ENCODE measurements at regions not wholly inside any gene's neighbourhood (a gene's known extent, or its start where the extent isn't known, plus 50 kb on each side); places are given as distances from the start of the nearest gene placed in this dataset.

DNA sequence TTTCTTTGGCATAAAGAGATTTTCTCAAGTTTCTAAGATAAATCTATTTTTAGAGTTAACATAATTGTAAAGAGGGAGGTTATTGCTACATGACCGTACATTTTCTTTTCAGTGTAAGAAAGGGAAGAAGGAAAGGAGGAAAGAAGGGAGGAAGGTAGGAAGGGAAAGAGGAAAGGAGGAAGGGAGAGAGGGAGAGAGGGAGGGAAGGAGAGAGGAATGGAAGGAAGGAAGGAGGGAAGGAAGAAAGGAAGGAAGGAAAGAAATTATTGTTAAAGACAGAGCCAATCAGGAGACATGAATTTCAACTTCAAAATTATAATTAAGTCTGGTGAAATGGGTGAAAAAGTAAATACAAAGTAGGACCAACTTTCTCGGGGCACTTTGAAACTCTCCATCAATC, 197.6 kb downstream of the SNCA start:
- Histone ChIP-seq H3K36me3 (ENCODE audit: control insufficient read depth in 2 of 2, insufficient read depth in 2 of 2, low read length in 1 of 2) (no peaks in the 10 kb centered on the region), H3K27me3 (replicated peaks in 1 of 2; ENCODE audit: control insufficient read depth in 2 of 2, insufficient read depth in 2 of 2, low read length in 1 of 2) (no peaks in the 10 kb centered on the region), H3K27ac (ENCODE audit: control insufficient read depth, insufficient read depth) (no peak overlapping the region), H3K9me3 (replicated peaks; ENCODE audit: control insufficient read depth, insufficient read depth, low read length) (no peaks in the 10 kb centered on the region), H2AFZ (ENCODE audit: control insufficient read depth, low read depth, low read length) (no peak overlapping the region), H4K20me1 (ENCODE audit: control insufficient read depth, insufficient read depth) (no peaks in the 10 kb centered on the region), H3K4me3 (no peak overlapping the region), H3K4me2 (ENCODE audit: control insufficient read depth, insufficient read depth) (no peak overlapping the region), H3K79me2 (ENCODE audit: control insufficient read depth, insufficient read depth, low read length) (no peaks in the 10 kb centered on the region), H3K4me1 (ENCODE audit: control insufficient read depth, insufficient read depth, low read length) (no peaks in the 10 kb centered on the region), H3K9ac (ENCODE audit: control insufficient read depth, insufficient read depth, low read length) (no peak overlapping the region)
- BruUV-seq (replicated peaks), result no TSS peak
- ATAC-seq (no peak), FAIRE-seq (no peak), DNase-seq (ENCODE audit: low read depth, low spot score) (no peak)
- CTCF ChIA-PET, result interaction anchor here (0.7 kb wide), 1 partner anchor 99 kb away, joined by 4 read pairs; no protein-coding TSS in a partner anchor
- SMC1A ChIA-PET (ENCODE audit: uncharacterized antibody, unreplicated experiment), result interaction anchor here (0.7 kb wide), 1 partner anchor 9 kb away, joined by 4 read pairs; no protein-coding TSS in a partner anchor
- 60% methylated on average over 2 of the region's 2 CpGs for whole genome bisulfite sequencing (ENCODE audit: insufficient coverage, insufficient replicate concordance, low lambda C conversion rate, missing lambda C conversion rate)
- in situ Hi-C loops (cut with MboI) (no loop called here), intact Hi-C loops (cut with micrococcal nuclease; ENCODE audit: unreplicated experiment) (no loop called here)
- RAD21 ChIA-PET (ENCODE audit: unreplicated experiment), result no interaction called here
- no peak for TF ChIP-seq WRNIP1 (IDR thresholded peaks at IDR 0.05; ENCODE audit: borderline replicate concordance, low read depth, low read length)
- TF ChIP-seq POU2F2 (IDR thresholded peaks at IDR 0.05; ENCODE audit: borderline replicate concordance, low read depth, low read length), result no peak
- TF ChIP-seq, protein P1, sequence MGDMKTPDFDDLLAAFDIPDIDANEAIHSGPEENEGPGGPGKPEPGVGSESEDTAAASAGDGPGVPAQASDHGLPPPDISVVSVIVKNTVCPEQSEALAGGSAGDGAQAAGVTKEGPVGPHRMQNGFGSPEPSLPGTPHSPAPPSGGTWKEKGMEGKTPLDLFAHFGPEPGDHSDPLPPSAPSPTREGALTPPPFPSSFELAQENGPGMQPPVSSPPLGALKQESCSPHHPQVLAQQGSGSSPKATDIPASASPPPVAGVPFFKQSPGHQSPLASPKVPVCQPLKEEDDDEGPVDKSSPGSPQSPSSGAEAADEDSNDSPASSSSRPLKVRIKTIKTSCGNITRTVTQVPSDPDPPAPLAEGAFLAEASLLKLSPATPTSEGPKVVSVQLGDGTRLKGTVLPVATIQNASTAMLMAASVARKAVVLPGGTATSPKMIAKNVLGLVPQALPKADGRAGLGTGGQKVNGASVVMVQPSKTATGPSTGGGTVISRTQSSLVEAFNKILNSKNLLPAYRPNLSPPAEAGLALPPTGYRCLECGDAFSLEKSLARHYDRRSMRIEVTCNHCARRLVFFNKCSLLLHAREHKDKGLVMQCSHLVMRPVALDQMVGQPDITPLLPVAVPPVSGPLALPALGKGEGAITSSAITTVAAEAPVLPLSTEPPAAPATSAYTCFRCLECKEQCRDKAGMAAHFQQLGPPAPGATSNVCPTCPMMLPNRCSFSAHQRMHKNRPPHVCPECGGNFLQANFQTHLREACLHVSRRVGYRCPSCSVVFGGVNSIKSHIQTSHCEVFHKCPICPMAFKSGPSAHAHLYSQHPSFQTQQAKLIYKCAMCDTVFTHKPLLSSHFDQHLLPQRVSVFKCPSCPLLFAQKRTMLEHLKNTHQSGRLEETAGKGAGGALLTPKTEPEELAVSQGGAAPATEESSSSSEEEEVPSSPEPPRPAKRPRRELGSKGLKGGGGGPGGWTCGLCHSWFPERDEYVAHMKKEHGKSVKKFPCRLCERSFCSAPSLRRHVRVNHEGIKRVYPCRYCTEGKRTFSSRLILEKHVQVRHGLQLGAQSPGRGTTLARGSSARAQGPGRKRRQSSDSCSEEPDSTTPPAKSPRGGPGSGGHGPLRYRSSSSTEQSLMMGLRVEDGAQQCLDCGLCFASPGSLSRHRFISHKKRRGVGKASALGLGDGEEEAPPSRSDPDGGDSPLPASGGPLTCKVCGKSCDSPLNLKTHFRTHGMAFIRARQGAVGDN (IDR thresholded peaks at IDR 0.05), result no peak
- no peak for TF ChIP-seq SMAD5 (IDR thresholded peaks at IDR 0.05; ENCODE audit: low read depth)
- no peak for TF ChIP-seq ZNF622 (IDR thresholded peaks at IDR 0.05)
- no peak for TF ChIP-seq JUND (IDR thresholded peaks at IDR 0.05; ENCODE audit: low read depth, low read length)
- no peak for TF ChIP-seq MXI1 (IDR thresholded peaks at IDR 0.05; ENCODE audit: low read depth, low read length)
- TF ChIP-seq, protein P2, sequence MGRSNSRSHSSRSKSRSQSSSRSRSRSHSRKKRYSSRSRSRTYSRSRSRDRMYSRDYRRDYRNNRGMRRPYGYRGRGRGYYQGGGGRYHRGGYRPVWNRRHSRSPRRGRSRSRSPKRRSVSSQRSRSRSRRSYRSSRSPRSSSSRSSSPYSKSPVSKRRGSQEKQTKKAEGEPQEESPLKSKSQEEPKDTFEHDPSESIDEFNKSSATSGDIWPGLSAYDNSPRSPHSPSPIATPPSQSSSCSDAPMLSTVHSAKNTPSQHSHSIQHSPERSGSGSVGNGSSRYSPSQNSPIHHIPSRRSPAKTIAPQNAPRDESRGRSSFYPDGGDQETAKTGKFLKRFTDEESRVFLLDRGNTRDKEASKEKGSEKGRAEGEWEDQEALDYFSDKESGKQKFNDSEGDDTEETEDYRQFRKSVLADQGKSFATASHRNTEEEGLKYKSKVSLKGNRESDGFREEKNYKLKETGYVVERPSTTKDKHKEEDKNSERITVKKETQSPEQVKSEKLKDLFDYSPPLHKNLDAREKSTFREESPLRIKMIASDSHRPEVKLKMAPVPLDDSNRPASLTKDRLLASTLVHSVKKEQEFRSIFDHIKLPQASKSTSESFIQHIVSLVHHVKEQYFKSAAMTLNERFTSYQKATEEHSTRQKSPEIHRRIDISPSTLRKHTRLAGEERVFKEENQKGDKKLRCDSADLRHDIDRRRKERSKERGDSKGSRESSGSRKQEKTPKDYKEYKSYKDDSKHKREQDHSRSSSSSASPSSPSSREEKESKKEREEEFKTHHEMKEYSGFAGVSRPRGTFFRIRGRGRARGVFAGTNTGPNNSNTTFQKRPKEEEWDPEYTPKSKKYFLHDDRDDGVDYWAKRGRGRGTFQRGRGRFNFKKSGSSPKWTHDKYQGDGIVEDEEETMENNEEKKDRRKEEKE (IDR thresholded peaks at IDR 0.05), result no peak
- TF ChIP-seq HDGF (IDR thresholded peaks at IDR 0.05), result no peak
- TF ChIP-seq IRF4 (IDR thresholded peaks at IDR 0.05; ENCODE audit: low read depth, low read length), result no peak
- no peak for TF ChIP-seq CEBPB (IDR thresholded peaks at IDR 0.05; ENCODE audit: borderline replicate concordance in 1 of 2, low read depth in 2 of 2, low read length in 2 of 2)
- TF ChIP-seq CBX5 (IDR thresholded peaks at IDR 0.05; ENCODE audit: low read depth), result no peak
- POLR2A ChIA-PET, result no interaction called here
